IPS DF 4.7 (cell line): ENCODE measurements at regions not wholly inside any gene's neighbourhood (a gene's known extent, or its start where the extent isn't known, plus 50 kb on each side); places are given as distances from the start of the nearest gene placed in this dataset.
A peak's percentile ranks its signal among the peaks of the same experiment; 100 is the strongest.
"Not testable (repeated sequence)": the region's sequence is repeated elsewhere in the genome, so short reads cannot be mapped to it uniquely, and the experiment has no call there.

Experiments used
- DNase-seq: peaks from one replicate; pipeline ENCODE4 v3.0.0-alpha.2; 2013; ENCODE audit warnings: low spot score; ENCODE audit errors: extremely low read depth

DNA sequence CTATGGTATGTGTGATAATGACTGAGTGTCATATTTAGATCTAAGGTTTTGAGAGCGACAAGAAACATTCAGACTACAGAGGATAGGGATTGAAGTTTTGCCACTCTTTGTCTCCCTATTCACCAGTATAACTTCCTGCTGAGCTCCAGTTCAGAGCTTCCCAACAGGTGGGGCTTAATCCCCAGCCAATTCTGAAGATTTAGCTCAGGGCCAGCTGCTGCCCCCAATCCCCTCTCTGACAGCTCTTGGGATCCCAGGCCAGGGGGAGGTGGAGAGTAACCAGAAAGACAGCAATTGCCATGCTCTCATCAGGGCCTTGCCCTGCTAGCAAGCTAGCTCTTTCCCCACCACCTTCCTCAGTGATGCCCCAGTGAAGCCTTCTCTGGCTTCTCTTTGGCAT is 57.8 kb downstream of the TRIL start:
- DNase-seq = no peak

DNA sequence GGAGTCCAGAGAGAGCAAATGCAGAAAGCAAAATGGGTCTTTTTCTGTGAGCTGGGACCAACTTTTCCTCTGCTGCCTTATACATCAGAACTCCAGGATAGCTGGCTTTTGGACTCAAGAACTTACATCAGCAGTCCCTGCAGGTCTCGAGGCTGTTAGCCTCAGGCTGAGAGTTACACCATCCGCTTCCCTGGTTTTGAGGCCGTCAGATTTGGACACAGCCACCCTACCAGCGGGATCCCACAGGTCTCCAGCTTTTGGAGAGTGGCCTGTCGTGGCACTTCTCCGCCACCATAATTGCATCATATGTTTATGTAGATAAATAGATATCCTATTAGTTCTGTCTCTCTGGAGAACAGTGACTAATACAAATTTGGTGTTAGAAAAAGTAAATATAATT is 64.2 kb downstream of the TRIL start:
- no peak for DNase-seq

DNA sequence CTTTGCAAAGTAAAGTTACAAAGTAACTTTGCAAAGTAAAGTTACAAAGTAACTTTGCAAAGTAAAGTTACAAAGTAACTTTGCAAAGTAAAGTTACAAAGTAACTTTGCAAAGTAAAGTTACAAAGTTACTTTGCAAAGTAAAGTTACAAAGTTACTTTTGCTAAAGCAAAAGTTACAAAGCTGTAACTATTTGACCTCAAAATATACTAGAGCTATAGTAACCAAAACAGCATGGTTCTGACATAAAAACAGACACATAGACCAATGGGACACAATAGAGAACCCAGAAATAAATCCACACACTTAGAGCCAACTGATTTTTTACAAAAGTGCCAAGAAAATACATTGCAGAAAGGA is 66.3 kb downstream of the TRIL start:
- not testable (repeated sequence) for DNase-seq

DNA sequence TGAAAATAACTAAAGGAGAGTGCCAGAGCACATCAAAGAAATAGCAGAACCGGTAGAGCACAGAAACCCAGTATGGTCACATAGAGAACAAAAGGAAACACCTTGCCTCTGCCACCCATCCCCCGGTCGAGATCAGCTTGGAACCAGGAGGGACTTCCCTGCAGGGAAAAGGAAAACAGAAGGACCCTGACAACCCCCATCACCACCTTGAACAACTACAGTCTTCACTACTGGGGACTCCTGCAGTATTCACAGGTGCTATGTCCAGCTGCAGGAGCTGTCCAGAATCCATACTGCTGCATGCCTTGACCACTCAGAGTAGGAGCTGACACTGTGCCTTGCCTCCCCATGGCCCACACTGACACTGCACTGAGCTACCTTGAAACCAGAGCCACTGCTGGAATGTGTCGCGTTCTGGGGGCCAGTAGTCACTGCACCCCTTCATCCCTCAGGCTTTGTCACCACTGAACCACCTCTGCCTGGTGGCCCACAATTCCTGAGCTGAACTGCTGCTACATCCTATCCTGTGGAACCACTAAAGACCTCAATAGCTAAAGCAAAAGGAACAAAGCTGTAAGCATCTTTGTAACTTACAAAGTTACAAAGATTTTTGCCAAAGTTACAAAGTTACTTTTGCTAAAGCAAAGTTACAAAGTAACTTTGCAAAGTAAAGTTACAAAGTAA is 66.8 kb downstream of the TRIL start:
- peak; percentile 56 for DNase-seq

- DNase-seq = peak; percentile 90
Measured at GRCh38 chr7:28890137-28890536, 68.0 kb downstream of the TRIL start.

- DNase-seq = no peak
Measured at GRCh38 chr7:28889290-28889689, 68.8 kb downstream of the TRIL start.

DNA sequence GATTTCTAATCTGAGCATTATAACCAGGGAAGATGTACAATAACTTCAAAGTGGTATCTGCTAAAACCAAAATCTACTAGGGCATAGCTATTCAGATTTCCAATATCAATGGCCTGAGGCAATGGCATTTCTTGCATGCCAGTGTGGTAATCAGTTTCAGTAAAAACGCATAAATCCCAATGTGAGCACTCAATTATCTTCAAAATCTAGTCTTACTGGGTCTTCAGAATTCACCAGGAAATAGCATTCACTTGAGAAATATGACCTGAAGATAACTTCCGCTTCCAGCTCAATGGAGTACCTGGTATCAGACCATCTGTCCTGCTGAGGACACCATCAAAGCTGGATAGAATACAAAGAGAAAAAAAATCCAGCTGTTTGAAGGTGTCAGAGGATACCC is 72.4 kb downstream of the TRIL start:
- DNase-seq = no peak

DNA sequence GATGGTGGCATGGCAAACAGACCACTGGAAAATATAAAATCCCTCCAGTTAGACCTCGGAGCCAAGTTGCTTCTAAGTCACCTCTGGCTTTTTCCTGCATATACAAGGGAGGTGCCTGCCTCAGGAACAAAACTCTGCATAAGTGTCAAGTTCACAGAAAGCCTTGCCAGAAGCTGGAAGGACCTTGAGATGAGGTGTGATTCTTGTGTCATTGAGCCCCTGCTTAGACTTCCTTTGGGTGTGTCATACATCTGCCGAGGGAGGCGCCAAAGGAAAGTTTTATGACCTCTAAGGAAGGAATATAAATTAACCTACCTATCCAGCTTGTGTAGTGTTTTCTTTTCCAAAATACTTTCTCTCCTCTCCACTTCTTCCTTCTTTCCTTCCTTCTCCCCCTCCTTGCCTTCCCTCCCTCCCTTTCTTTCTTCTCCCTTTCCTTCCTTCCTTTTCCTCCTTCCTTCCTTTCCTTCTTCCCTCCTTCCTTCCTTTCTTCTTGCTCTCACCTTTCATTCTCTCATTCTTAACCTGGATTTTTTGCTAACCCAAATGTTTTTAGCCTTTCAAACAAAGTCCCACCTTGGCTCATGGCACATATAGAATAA is 75.2 kb downstream of the TRIL start:
- no peak for DNase-seq

DNA sequence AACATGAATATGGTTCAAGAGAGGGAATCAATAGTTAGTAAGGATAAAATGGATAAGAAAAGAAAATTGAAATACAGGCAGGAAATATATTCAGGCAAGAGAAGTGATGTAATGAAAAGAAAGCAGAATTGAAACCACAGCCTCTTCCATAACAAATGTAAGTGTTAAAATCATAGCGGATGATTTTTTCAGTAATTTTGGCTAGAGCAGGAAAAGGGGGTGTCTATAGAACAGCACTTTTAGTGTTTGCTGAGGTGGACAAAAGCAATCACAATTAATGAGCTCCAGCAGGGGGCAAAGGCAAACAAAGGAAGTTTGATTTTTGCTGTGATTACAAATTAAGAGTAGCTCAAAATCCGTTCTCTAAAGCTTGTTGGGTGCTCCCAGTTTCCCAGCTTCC is 79.0 kb downstream of the TRIL start:
- DNase-seq = no peak

DNA sequence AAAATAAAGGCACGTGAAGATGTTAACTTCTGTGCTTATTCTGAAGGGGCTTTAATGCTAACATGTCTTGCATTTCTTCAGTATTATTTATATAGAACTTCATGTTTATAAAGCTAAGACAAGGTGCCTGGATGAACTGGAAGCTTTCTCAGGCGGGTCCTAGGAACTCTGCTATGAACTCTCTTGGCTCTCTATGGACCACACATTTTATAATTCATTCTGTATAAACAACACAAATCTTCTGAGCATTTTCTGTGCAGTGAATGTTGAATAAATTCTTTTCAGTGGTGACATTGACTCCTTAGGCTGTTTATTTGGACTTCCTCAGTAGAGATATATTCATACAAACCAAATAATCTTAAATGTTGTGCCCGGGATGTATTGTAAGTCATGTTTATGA is 79.6 kb downstream of the TRIL start:
- no peak for DNase-seq
